Memory B cell (primary cell): ENCODE measurements at regions not wholly inside any gene's neighbourhood (a gene's known extent, or its start where the extent isn't known, plus 50 kb on each side); places are given as distances from the start of the nearest gene placed in this dataset.

Source experiments
- ATAC-seq: fragments of 150-1000 bp; cut with Tn5 transposase; 2 replicates; pipeline ENCODE4 v1.10.0; 2021; ENCODE audit warnings: low read depth, mild to moderate bottlenecking, moderate library complexity
- DNase-seq, 2 donors: peaks; one replicate each; pipeline ENCODE4 v3.0.0; 2022; ENCODE audit warnings: low spot score in 2 of 2
- H3K27ac Mint-ChIP-seq: one replicate; pipeline ENCODE4 v1.8.0; 2022; ENCODE audit warnings: mild to moderate bottlenecking, moderate library complexity, mixed read lengths
- H3K27me3 Mint-ChIP-seq: one replicate; pipeline ENCODE4 v1.8.0; 2022; ENCODE audit warnings: mixed read lengths
- H3K36me3 Mint-ChIP-seq: one replicate; pipeline ENCODE4 v1.8.0; 2022; ENCODE audit warnings: mild to moderate bottlenecking, mixed read lengths
- H3K4me1 Mint-ChIP-seq: one replicate; pipeline ENCODE4 v1.8.0; 2022; ENCODE audit warnings: mixed read lengths
- H3K4me3 Mint-ChIP-seq: one replicate; pipeline ENCODE4 v1.8.0; 2022; ENCODE audit warnings: mild to moderate bottlenecking, moderate library complexity, mixed read lengths
- H3K9me3 Mint-ChIP-seq: one replicate; pipeline ENCODE4 v1.8.0; 2022; ENCODE audit warnings: mixed read lengths

- Mint-ChIP-seq H3K4me3 (no peak overlapping the region), H3K4me1 (no peaks in the 10 kb centered on the region), H3K27me3 (no peaks in the 10 kb centered on the region), H3K27ac (no peak overlapping the region), H3K36me3 (no peaks in the 10 kb centered on the region), H3K9me3 (no peaks in the 10 kb centered on the region)
- ATAC-seq = no peak
- DNase-seq = no peak
Measured at GRCh38 chr3:181660337-181660736, 51.4 kb upstream of the SOX2 start.

- no peak for DNase-seq
- Mint-ChIP-seq H3K27me3 (peaks cover 2% of the 10 kb centered on the region), H3K4me3 (no peak overlapping the region), H3K9me3 (no peaks in the 10 kb centered on the region), H3K36me3 (no peaks in the 10 kb centered on the region), H3K27ac (no peak overlapping the region), H3K4me1 (no peaks in the 10 kb centered on the region)
- no peak for ATAC-seq
Measured at GRCh38 chr3:181637456-181637855, 74.3 kb upstream of the SOX2 start.

- H3K27me3 Mint-ChIP-seq = peaks cover 1% of the 10 kb centered on the region
- no peaks in the 10 kb centered on the region for H3K36me3 Mint-ChIP-seq
- ATAC-seq (no peak), DNase-seq (no peak)
- H3K27ac Mint-ChIP-seq = no peak overlapping the region
- no peak overlapping the region for H3K4me3 Mint-ChIP-seq
- H3K9me3 Mint-ChIP-seq = no peaks in the 10 kb centered on the region
- no peaks in the 10 kb centered on the region for H3K4me1 Mint-ChIP-seq
Measured at GRCh38 chr3:181637056-181637455, 74.7 kb upstream of the SOX2 start.

- H3K27ac Mint-ChIP-seq = no peak overlapping the region
- H3K36me3 Mint-ChIP-seq = no peaks in the 10 kb centered on the region
- no peak for DNase-seq
- no peak overlapping the region for H3K4me3 Mint-ChIP-seq
- H3K9me3 Mint-ChIP-seq = no peaks in the 10 kb centered on the region
- H3K4me1 Mint-ChIP-seq = no peaks in the 10 kb centered on the region
- no peaks in the 10 kb centered on the region for H3K27me3 Mint-ChIP-seq
- no peak for ATAC-seq
Measured at GRCh38 chr3:181635141-181635540, 76.6 kb upstream of the SOX2 start.

GRCh38 chr3:181633556-181633955, 78.2 kb upstream of the SOX2 start:
- Mint-ChIP-seq H3K36me3 (no peaks in the 10 kb centered on the region), H3K4me3 (no peak overlapping the region), H3K27ac (no peak overlapping the region), H3K27me3 (peaks cover 4% of the 10 kb centered on the region), H3K4me1 (no peaks in the 10 kb centered on the region), H3K9me3 (no peaks in the 10 kb centered on the region)
- ATAC-seq (no peak), DNase-seq (no peak)

- no peak overlapping the region for H3K4me3 Mint-ChIP-seq
- DNase-seq (no peak), ATAC-seq (no peak)
- no peaks in the 10 kb centered on the region for H3K9me3 Mint-ChIP-seq
- no peak overlapping the region for H3K27ac Mint-ChIP-seq
- H3K36me3 Mint-ChIP-seq = no peaks in the 10 kb centered on the region
- H3K27me3 Mint-ChIP-seq = peaks cover 4% of the 10 kb centered on the region
- H3K4me1 Mint-ChIP-seq = no peaks in the 10 kb centered on the region
Measured at GRCh38 chr3:181631901-181632300, 79.8 kb upstream of the SOX2 start.

GRCh38 chr3:181630853-181631252, 80.9 kb upstream of the SOX2 start:
- Mint-ChIP-seq H3K36me3 (no peaks in the 10 kb centered on the region), H3K27ac (no peak overlapping the region), H3K4me1 (no peaks in the 10 kb centered on the region), H3K27me3 (peaks cover 4% of the 10 kb centered on the region), H3K9me3 (no peaks in the 10 kb centered on the region), H3K4me3 (no peak overlapping the region)
- ATAC-seq (no peak), DNase-seq (no peak)

- Mint-ChIP-seq H3K27ac (no peak overlapping the region), H3K4me3 (no peak overlapping the region), H3K9me3 (no peaks in the 10 kb centered on the region), H3K4me1 (no peaks in the 10 kb centered on the region), H3K36me3 (no peaks in the 10 kb centered on the region), H3K27me3 (peaks cover 4% of the 10 kb centered on the region)
- DNase-seq (no peak), ATAC-seq (no peak)
Measured at GRCh38 chr3:181629711-181630110, 82.0 kb upstream of the SOX2 start.

GRCh38 chr3:181629029-181629428, 82.7 kb upstream of the SOX2 start:
- Mint-ChIP-seq H3K4me1 (no peaks in the 10 kb centered on the region), H3K4me3 (no peak overlapping the region), H3K9me3 (no peaks in the 10 kb centered on the region), H3K27me3 (peaks cover 4% of the 10 kb centered on the region), H3K27ac (no peak overlapping the region), H3K36me3 (no peaks in the 10 kb centered on the region)
- ATAC-seq = no peak
- DNase-seq = no peak

- Mint-ChIP-seq H3K36me3 (no peaks in the 10 kb centered on the region), H3K27ac (no peak overlapping the region), H3K4me3 (no peak overlapping the region), H3K27me3 (peaks cover 4% of the 10 kb centered on the region), H3K4me1 (no peaks in the 10 kb centered on the region), H3K9me3 (no peaks in the 10 kb centered on the region)
- DNase-seq = no peak
- no peak for ATAC-seq
Measured at GRCh38 chr3:181628384-181628783, 83.3 kb upstream of the SOX2 start.

GRCh38 chr3:181626036-181626435, 85.7 kb upstream of the SOX2 start:
- no peak for ATAC-seq
- H3K4me1 Mint-ChIP-seq = no peaks in the 10 kb centered on the region
- no peaks in the 10 kb centered on the region for H3K9me3 Mint-ChIP-seq
- no peak for DNase-seq
- H3K27ac Mint-ChIP-seq = no peak overlapping the region
- no peaks in the 10 kb centered on the region for H3K36me3 Mint-ChIP-seq
- H3K27me3 Mint-ChIP-seq = peaks cover 4% of the 10 kb centered on the region
- no peak overlapping the region for H3K4me3 Mint-ChIP-seq

GRCh38 chr3:181623924-181624694, 87.6 kb upstream of the SOX2 start:
- no peak for ATAC-seq

GRCh38 chr3:181622365-181622764, 89.4 kb upstream of the SOX2 start:
- Mint-ChIP-seq H3K27me3 (no peaks in the 10 kb centered on the region), H3K27ac (no peak overlapping the region), H3K9me3 (no peaks in the 10 kb centered on the region), H3K4me1 (no peaks in the 10 kb centered on the region), H3K4me3 (no peak overlapping the region), H3K36me3 (no peaks in the 10 kb centered on the region)
- ATAC-seq = no peak
- no peak for DNase-seq

More at GRCh38 chr3:181623924-181624694, 87.6 kb upstream of the SOX2 start:
- no peaks in the 10 kb centered on the region for H3K36me3 Mint-ChIP-seq
- DNase-seq = no peak
- no peak overlapping the region for H3K4me3 Mint-ChIP-seq
- no peaks in the 10 kb centered on the region for H3K9me3 Mint-ChIP-seq
- peaks cover 1% of the 10 kb centered on the region for H3K27me3 Mint-ChIP-seq
- no peaks in the 10 kb centered on the region for H3K4me1 Mint-ChIP-seq
- no peak overlapping the region for H3K27ac Mint-ChIP-seq

- H3K36me3 Mint-ChIP-seq = no peaks in the 10 kb centered on the region
- no peaks in the 10 kb centered on the region for H3K9me3 Mint-ChIP-seq
- DNase-seq (no peak), ATAC-seq (no peak)
- H3K4me1 Mint-ChIP-seq = no peaks in the 10 kb centered on the region
- H3K27me3 Mint-ChIP-seq = peaks cover under 1% of the 10 kb centered on the region
- no peak overlapping the region for H3K4me3 Mint-ChIP-seq
- no peak overlapping the region for H3K27ac Mint-ChIP-seq
Measured at GRCh38 chr3:181619897-181620296, 91.8 kb upstream of the SOX2 start.

GRCh38 chr3:181618260-181618659, 93.5 kb upstream of the SOX2 start:
- ATAC-seq (no peak), DNase-seq (no peak)
- Mint-ChIP-seq H3K27ac (no peak overlapping the region), H3K4me1 (no peaks in the 10 kb centered on the region), H3K4me3 (no peak overlapping the region), H3K27me3 (peaks cover 1% of the 10 kb centered on the region), H3K9me3 (no peaks in the 10 kb centered on the region), H3K36me3 (no peaks in the 10 kb centered on the region)
